H1 (cell line): ENCODE measurements at regions not wholly inside any gene's neighbourhood (a gene's known extent, or its start where the extent isn't known, plus 50 kb on each side); places are given as distances from the start of the nearest gene placed in this dataset.

Experiments
- CTCF ChIA-PET: fragments of 300-600 bp; sonication (Branson Sonifier 250); formaldehyde crosslinking; loops from one replicate; lab custom pipeline; 2021; ENCODE audit not compliant: partially characterized antibody; lab: Charles Lee
- POLR2A ChIA-PET: fragments of 300-600 bp; sonication (Branson Sonifier 250); formaldehyde crosslinking; loops from one replicate; lab custom pipeline; 2021; ENCODE audit warnings: inconsistent platforms; ENCODE audit not compliant: partially characterized antibody; lab: Charles Lee
- DNase-seq, 2 experiments: peaks; one replicate each; pipeline versions ENCODE4 v3.0.0 to v3.0.0-alpha.2; 2010 to 2022; ENCODE audit warnings: low spot score in 2 of 2, low read depth in 1 of 2, mixed read lengths in 1 of 2
- FAIRE-seq: peaks from 2 replicates; lab custom pipeline; 2011; peaks lifted over from hg19 to GRCh38; lab: Jason Lieb, UNC
- H2AFZ ChIP-seq: 2 replicates; pipeline ENCODE4 v1.8.1; 2012; ENCODE audit warnings: low read length, inconsistent platforms
- H2AK5ac ChIP-seq: 2 replicates; pipeline ENCODE4 v1.6.1; 2013; ENCODE audit warnings: low read depth, low read length
- H2BK120ac ChIP-seq: replicated peaks from 2 replicates; pipeline ENCODE3; 2013; ENCODE audit warnings: low read depth, low read length, inconsistent platforms
- H2BK12ac ChIP-seq: 2 replicates; pipeline ENCODE4 v1.6.1; 2013; ENCODE audit warnings: low read depth, low read length
- H2BK15ac ChIP-seq: 2 replicates; pipeline ENCODE4 v1.6.1; 2013; ENCODE audit warnings: low read length
- H2BK20ac ChIP-seq: 2 replicates; pipeline ENCODE4 v1.6.1; 2013; ENCODE audit warnings: low read length
- H2BK5ac ChIP-seq: 2 replicates; pipeline ENCODE4 v1.6.1; 2013; ENCODE audit warnings: low read depth, low read length
- H3K14ac ChIP-seq: 2 replicates; pipeline ENCODE4 v1.6.1; 2013; ENCODE audit warnings: inconsistent platforms; ENCODE audit not compliant: insufficient read length
- H3K18ac ChIP-seq: 2 replicates; pipeline ENCODE4 v1.6.1; 2013; ENCODE audit warnings: low read length; ENCODE audit errors: extremely low read depth
- H3K23ac ChIP-seq: 2 replicates; pipeline ENCODE4 v1.6.1; 2013; ENCODE audit warnings: inconsistent platforms; ENCODE audit not compliant: insufficient read length
- H3K23me2 ChIP-seq: 2 replicates; pipeline ENCODE4 v1.6.1; 2013; ENCODE audit warnings: low read depth, low read length
- H3K27ac ChIP-seq: 2 replicates; pipeline ENCODE4 v1.6.1; 2011; ENCODE audit warnings: low read depth, low read length, inconsistent platforms
- H3K27me3 ChIP-seq, 4 experiments: replicated peaks in 1 of 4; 1 replicate in 1 of 4; 2 replicates in 3 of 4; pipeline versions ENCODE4 v1.6.1 to v1.8.1; 2011 to 2013; ENCODE audit warnings: low read length in 3 of 4, mild to moderate bottlenecking in 3 of 4, inconsistent platforms in 2 of 4, mixed read lengths in 2 of 4, moderate library complexity in 1 of 4; ENCODE audit not compliant: control insufficient read depth in 3 of 4, insufficient read depth in 3 of 4; ENCODE audit errors: extremely low read depth in 1 of 4
- H3K36me3 ChIP-seq, 4 experiments: 2 replicates each; pipeline versions ENCODE4 v1.6.1 to v1.8.1; 2011 to 2013; ENCODE audit warnings: mild to moderate bottlenecking in 4 of 4, low read length in 3 of 4, moderate library complexity in 2 of 4, control low read depth in 1 of 4, inconsistent platforms in 1 of 4; ENCODE audit not compliant: insufficient read depth in 4 of 4, control insufficient read depth in 2 of 4
- H3K4ac ChIP-seq: replicated peaks from 2 replicates; pipeline ENCODE3; 2013; ENCODE audit warnings: low read length, low read depth, mixed read lengths, inconsistent platforms; ENCODE audit not compliant: insufficient read length
- H3K4me1 ChIP-seq, 4 experiments: replicated peaks in 1 of 4; 1 replicate in 1 of 4; 2 replicates in 3 of 4; pipeline versions ENCODE4 v1.6.1 to v1.8.1; 2011 to 2013; ENCODE audit warnings: low read length in 3 of 4, inconsistent platforms in 2 of 4, mixed read lengths in 1 of 4; ENCODE audit not compliant: insufficient read depth in 4 of 4, control insufficient read depth in 3 of 4
- H3K4me2 ChIP-seq, 2 experiments: 2 replicates each; pipeline versions ENCODE4 v1.6.1 to v1.8.1; 2011 to 2013; ENCODE audit warnings: low read depth in 2 of 2, low read length in 2 of 2, control low read depth in 1 of 2, inconsistent platforms in 1 of 2, mild to moderate bottlenecking in 1 of 2; ENCODE audit not compliant: insufficient read depth in 1 of 2
- H3K4me3 ChIP-seq, 4 experiments: fragments of 200-600, 300-600 bp in 1 of 4; sonication (generic), shearing (Covaris generic), sonication (Bioruptor Twin) in 1 of 4; 2 replicates each; pipeline versions ENCODE4 v1.5.1 to v1.8.1; 2011 to 2016; ENCODE audit warnings: low read length in 4 of 4, low read depth in 3 of 4, control low read depth in 2 of 4, inconsistent platforms in 2 of 4, mild to moderate bottlenecking in 2 of 4, mixed read lengths in 1 of 4, moderate library complexity in 1 of 4; ENCODE audit not compliant: insufficient read depth in 2 of 4; ENCODE audit errors: extremely low read depth in 1 of 4
- H3K56ac ChIP-seq: replicated peaks from 2 replicates; pipeline ENCODE3; 2013; ENCODE audit warnings: low read depth, mild to moderate bottlenecking, mixed read lengths, low read length, inconsistent platforms; ENCODE audit not compliant: insufficient read length
- H3K79me1 ChIP-seq: 2 replicates; pipeline ENCODE4 v1.6.1; 2013; ENCODE audit warnings: low read depth, low read length, control low read depth
- H3K79me2 ChIP-seq, 2 experiments: 2 replicates each; pipeline versions ENCODE4 v1.6.1 to v1.8.1; 2012 to 2013; ENCODE audit warnings: low read length in 2 of 2, mild to moderate bottlenecking in 2 of 2, inconsistent platforms in 1 of 2; ENCODE audit not compliant: insufficient read depth in 2 of 2, control insufficient read depth in 1 of 2
- H3K9ac ChIP-seq, 4 experiments: replicated peaks in 1 of 4; 1 replicate in 1 of 4; 2 replicates in 3 of 4; pipeline versions ENCODE4 v1.6.1 to v1.8.1; 2011 to 2013; ENCODE audit warnings: low read depth in 3 of 4, low read length in 3 of 4, control low read depth in 2 of 4, mild to moderate bottlenecking in 2 of 4, moderate library complexity in 2 of 4, inconsistent platforms in 1 of 4; ENCODE audit errors: extremely low read depth in 1 of 4
- H3K9me3 ChIP-seq, 2 experiments: 2 replicates each; pipeline versions ENCODE4 v1.6.1 to v1.8.1; 2012 to 2013; ENCODE audit warnings: mild to moderate bottlenecking in 2 of 2, moderate library complexity in 2 of 2, control low read depth in 1 of 2, inconsistent platforms in 1 of 2, low read depth in 1 of 2, low read length in 1 of 2, mixed read lengths in 1 of 2; ENCODE audit not compliant: insufficient read depth in 2 of 2
- H4K20me1 ChIP-seq, 2 experiments: replicated peaks in 1 of 2; 2 replicates each; pipeline versions ENCODE3 to v1.8.1; 2011 to 2013; ENCODE audit warnings: inconsistent platforms in 2 of 2, low read length in 2 of 2, mild to moderate bottlenecking in 1 of 2; ENCODE audit not compliant: insufficient read depth in 2 of 2, control insufficient read depth in 1 of 2
- H4K5ac ChIP-seq: 2 replicates; pipeline ENCODE4 v1.6.1; 2013; ENCODE audit warnings: low read length, low read depth, mixed read lengths, inconsistent platforms; ENCODE audit not compliant: insufficient read length
- H4K8ac ChIP-seq: 2 replicates; pipeline ENCODE4 v1.8.0; 2013; ENCODE audit warnings: mild to moderate bottlenecking, moderate library complexity, low read length, inconsistent platforms; ENCODE audit not compliant: insufficient read depth; ENCODE audit errors: extremely low read depth
- H4K91ac ChIP-seq: replicated peaks from 2 replicates; pipeline ENCODE3; 2013; ENCODE audit warnings: low read length, mixed read lengths, inconsistent platforms; ENCODE audit not compliant: insufficient read length
- RAD21 ChIP-seq, 2 experiments: IDR thresholded peaks in 1 of 2; conservative IDR thresholded peaks in 1 of 2; 2 replicates each; pipeline ENCODE4 v1.6.1; 2011; ENCODE audit warnings: low read depth in 2 of 2, low read length in 2 of 2, improper control_type of control experiment in 1 of 2, inconsistent platforms in 1 of 2, mild to moderate bottlenecking in 1 of 2, moderate library complexity in 1 of 2
- WGBS, 2 experiments: shearing (Covaris generic) in 1 of 2; methylation state at CpG; one replicate each; pipeline versions ENCODE4 v1.1.6 to v1.1.7; 2013 to 2015; ENCODE audit warnings: low lambda C conversion rate in 2 of 2, mixed read lengths in 2 of 2, inconsistent platforms in 1 of 2, low coverage in 1 of 2, missing lambda C conversion rate in 1 of 2; ENCODE audit not compliant: insufficient replicate concordance in 2 of 2, insufficient coverage in 1 of 2, insufficient read length in 1 of 2; ENCODE audit errors: extremely low coverage in 1 of 2, missing lambda C conversion rate in 1 of 2; 5-methylcytosine and 5-hydroxymethylcytosine counted together

GRCh38 chr18:70673831-70674230 lies 385.0 kb downstream of the SOCS6 start:
- Histone ChIP-seq H2AFZ (no peak overlapping the region), H3K4me1 (no peaks in the 10 kb centered on the region), H3K56ac (no peak overlapping the region), H3K23me2 (no peaks in the 10 kb centered on the region), H2BK20ac (no peak overlapping the region), H3K4me3 (no peak overlapping the region), H3K27ac (no peak overlapping the region), H2BK12ac (no peak overlapping the region), H3K36me3 (no peaks in the 10 kb centered on the region), H3K18ac (no peak overlapping the region), H3K23ac (no peak overlapping the region), H2AK5ac (no peak overlapping the region), H4K20me1 (no peaks in the 10 kb centered on the region), H4K91ac (no peak overlapping the region), H3K79me2 (no peaks in the 10 kb centered on the region), H2BK120ac (no peak overlapping the region), H2BK5ac (no peak overlapping the region), H3K9ac (no peak overlapping the region), H3K9me3 (peaks cover 73 to 74% of the 10 kb centered on the region in 2 experiments), H4K5ac (no peak overlapping the region), H3K4ac (no peak overlapping the region), H3K27me3 (no peaks in the 10 kb centered on the region), H3K4me2 (no peak overlapping the region), H3K79me1 (no peaks in the 10 kb centered on the region), H3K14ac (no peak overlapping the region), H4K8ac (no peak overlapping the region), H2BK15ac (no peak overlapping the region)
- TF ChIP-seq RAD21 (IDR thresholded peaks at IDR 0.05 in 1 of 2, conservative IDR thresholded peaks at IDR 0.05 in 1 of 2; ENCODE audit: low read depth in 2 of 2, low read length in 2 of 2): no peak
- CTCF ChIA-PET: no interaction called here
- WGBS, 2 experiments: 73% methylated on average over 6 of the region's 6 CpGs; no CpG with 5 or more reads in 1 of the 2 experiments
- FAIRE-seq: no peak
- POLR2A ChIA-PET: no interaction called here
- no peak for DNase-seq
